ENCODE measurements at regions not wholly inside any gene's neighbourhood (a gene's known extent, or its start where the extent isn't known, plus 50 kb on each side); places are given as distances from the start of the nearest gene placed in this dataset.
"Not testable (repeated sequence)": the region's sequence is repeated elsewhere in the genome, so short reads cannot be mapped to it uniquely, and the experiment has no call there.

GRCh38 chr12:127963933-127964332 lies 303.0 kb upstream of the TMEM132C start:
- DNase-seq (ENCODE audit: low read depth in 2 of 2) = no peak
- TF ChIP-seq CTCF (IDR thresholded peaks at IDR 0.05; ENCODE audit: low read depth, low read length) = no peak
- H3K4me3 ChIP-seq (replicated peaks in 1 of 2; ENCODE audit: low read depth in 2 of 2, low read length in 2 of 2) = no peak overlapping the region

- DNase-seq (ENCODE audit: low read depth in 2 of 2) = no peak
Measured at GRCh38 chr12:127964717-127965116, 302.3 kb upstream of the TMEM132C start.

GRCh38 chr12:127966331-127966730 lies 300.6 kb upstream of the TMEM132C start:
- no peak overlapping the region for H3K4me3 ChIP-seq (replicated peaks in 1 of 2; ENCODE audit: low read depth in 2 of 2, low read length in 2 of 2)
- no peak for TF ChIP-seq CTCF (IDR thresholded peaks at IDR 0.05; ENCODE audit: low read depth, low read length)
- no peak for DNase-seq (ENCODE audit: low read depth in 2 of 2)

More at GRCh38 chr12:127964717-127965116, 302.3 kb upstream of the TMEM132C start:
- TF ChIP-seq CTCF (IDR thresholded peaks at IDR 0.05; ENCODE audit: low read depth, low read length) = no peak
- no peak overlapping the region for H3K4me3 ChIP-seq (replicated peaks in 1 of 2; ENCODE audit: low read depth in 2 of 2, low read length in 2 of 2)

GRCh38 chr12:127970491-127970890 lies 296.5 kb upstream of the TMEM132C start:
- no peak for DNase-seq (ENCODE audit: low read depth in 2 of 2)
- TF ChIP-seq CTCF (IDR thresholded peaks at IDR 0.05; ENCODE audit: low read depth, low read length) = no peak
- H3K4me3 ChIP-seq (replicated peaks in 1 of 2; ENCODE audit: low read depth in 2 of 2, low read length in 2 of 2) = no peak overlapping the region

GRCh38 chr12:127980585-127980984 lies 286.4 kb upstream of the TMEM132C start:
- TF ChIP-seq CTCF (IDR thresholded peaks at IDR 0.05; ENCODE audit: low read depth, low read length) = no peak
- no peak overlapping the region for H3K4me3 ChIP-seq (replicated peaks in 1 of 2; ENCODE audit: low read depth in 2 of 2, low read length in 2 of 2)
- no peak for DNase-seq (ENCODE audit: low read depth in 2 of 2)

GRCh38 chr12:127981875-127982274 lies 285.1 kb upstream of the TMEM132C start:
- H3K4me3 ChIP-seq (replicated peaks in 1 of 2; ENCODE audit: low read depth in 2 of 2, low read length in 2 of 2) = no peak overlapping the region
- no peak for TF ChIP-seq CTCF (IDR thresholded peaks at IDR 0.05; ENCODE audit: low read depth, low read length)
- no peak for DNase-seq (ENCODE audit: low read depth in 2 of 2)

GRCh38 chr12:127983213-127983791 lies 283.7 kb upstream of the TMEM132C start:
- not testable (repeated sequence) for DNase-seq (ENCODE audit: low read depth in 2 of 2); H3K4me3 ChIP-seq (replicated peaks in 1 of 2; ENCODE audit: low read depth in 2 of 2, low read length in 2 of 2)

Measured in cardiac fibroblast (primary cell).